ENCODE measurements at regions not wholly inside any gene's neighbourhood (a gene's known extent, or its start where the extent isn't known, plus 50 kb on each side); places are given as distances from the start of the nearest gene placed in this dataset.
A peak's percentile ranks its signal among the peaks of the same experiment; 100 is the strongest.
"Not testable (repeated sequence)": the region's sequence is repeated elsewhere in the genome, so short reads cannot be mapped to it uniquely, and the experiment has no call there.

DNA sequence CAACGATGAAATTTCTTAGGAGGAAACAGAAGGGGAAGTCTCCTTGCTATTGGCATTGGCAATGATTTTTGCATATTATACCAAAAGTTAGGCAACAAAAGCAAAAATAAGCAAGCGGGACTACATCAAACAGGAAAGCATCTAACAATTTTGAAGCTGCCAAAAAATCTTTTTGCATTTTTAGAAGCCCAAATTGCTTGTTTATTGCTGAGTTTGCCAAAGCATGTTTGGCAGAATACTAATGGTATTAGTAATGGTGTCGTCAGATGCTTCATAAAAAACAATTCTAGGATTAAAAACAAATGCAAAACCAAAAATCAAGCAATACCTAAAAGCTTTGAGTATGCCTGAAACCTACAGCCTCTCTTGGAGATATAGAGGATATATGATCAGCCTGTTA lies 80.0 kb downstream of the GALR1 start:
- DNase-seq = no peak

DNA sequence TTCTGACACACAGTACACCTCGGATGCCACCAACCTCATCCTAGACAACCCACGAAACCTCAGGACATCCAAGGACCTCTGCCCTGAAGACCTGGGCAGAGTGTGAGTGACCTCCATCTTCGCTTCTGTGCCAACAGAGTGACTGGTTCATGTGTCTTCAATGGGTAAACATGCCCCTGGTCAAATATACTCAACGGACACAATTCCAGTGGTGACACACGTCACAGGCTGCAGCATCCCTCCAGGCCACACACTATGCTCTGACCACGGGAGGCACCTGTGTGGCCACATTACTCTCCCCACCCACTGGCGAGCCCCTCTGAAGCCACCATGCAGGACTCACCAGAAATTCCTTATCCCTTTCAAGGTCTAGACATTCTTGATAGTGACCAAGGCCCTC lies 85.2 kb downstream of the GALR1 start:
- no peak for DNase-seq

DNA sequence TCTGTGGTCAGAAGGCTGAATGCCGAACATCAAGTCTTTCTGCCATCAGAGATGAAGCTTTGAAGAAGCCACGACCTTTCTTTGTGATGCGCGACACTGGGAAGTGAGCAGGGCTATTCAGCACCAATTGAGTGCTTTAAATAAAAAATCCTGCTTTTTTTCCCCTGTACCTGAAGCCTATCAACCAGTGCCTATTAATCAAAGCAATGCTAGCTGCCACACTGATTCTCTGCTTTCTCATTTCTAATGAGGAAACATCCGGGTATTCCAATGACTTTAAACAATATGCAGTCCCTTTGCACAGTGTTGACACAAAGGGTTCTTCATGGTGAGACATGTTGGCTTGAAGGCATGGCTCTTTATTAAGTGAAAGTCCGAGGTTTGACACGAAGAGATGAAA lies 88.0 kb downstream of the GALR1 start:
- no peak for DNase-seq

DNA sequence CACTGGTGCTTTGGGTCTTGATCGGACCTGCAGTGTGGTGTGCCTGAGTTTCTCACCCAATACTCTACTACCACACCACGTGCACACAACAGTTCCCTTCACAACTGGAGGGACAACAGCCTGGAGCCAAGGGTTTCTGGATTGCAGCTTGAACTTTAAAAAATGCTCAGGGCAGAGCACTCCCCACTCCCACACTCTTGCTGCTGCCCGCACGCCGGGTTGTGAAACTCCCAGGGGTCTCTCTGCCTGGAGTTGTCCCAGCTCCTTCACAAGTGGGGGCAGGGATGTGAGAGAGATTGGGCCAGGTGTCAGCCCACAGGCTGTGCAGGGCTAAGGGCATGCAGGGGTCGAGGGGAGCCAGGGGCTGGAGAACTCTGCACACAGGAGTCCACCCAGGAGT lies 89.4 kb downstream of the GALR1 start:
- DNase-seq = no peak

DNA sequence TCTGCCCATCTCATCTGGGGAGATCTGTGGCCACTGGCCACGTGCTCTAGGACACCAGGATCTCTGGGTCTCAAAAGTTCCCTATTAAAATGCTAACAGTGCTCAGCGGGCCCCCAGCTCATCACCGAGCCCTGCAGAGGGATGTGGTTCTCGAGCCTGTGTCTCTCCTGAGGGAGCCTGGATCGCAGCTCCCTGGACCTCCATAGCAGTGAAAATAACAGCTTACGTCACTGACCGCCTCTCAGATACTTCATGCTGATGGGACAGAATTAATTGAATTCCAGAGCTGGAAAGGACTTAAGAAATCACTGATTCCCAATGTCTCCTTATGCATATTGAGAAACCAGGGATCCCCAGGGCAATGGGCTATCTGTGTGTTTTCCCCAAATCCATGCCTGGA lies 90.0 kb downstream of the GALR1 start:
- DNase-seq = no peak

DNA sequence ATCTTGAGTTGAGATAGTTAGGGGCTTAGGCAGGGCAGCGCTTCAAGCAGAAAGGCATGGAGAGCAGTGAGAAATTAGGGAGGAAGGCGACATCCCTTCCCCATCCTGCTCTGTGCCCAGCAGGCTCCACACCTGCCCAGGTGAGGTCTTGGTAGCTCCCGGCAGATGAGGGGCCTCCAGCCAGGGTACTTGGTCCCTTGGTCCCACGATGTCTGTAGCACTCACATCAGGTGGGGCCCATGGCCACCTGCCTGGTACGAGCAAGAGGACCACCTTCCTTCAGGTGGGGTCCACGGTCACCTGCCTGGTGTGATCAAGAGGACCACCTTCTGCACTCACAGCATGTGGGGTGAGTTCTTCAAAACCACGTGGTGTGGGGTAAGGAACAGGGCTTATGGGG lies 91.2 kb downstream of the GALR1 start:
- no peak for DNase-seq

DNA sequence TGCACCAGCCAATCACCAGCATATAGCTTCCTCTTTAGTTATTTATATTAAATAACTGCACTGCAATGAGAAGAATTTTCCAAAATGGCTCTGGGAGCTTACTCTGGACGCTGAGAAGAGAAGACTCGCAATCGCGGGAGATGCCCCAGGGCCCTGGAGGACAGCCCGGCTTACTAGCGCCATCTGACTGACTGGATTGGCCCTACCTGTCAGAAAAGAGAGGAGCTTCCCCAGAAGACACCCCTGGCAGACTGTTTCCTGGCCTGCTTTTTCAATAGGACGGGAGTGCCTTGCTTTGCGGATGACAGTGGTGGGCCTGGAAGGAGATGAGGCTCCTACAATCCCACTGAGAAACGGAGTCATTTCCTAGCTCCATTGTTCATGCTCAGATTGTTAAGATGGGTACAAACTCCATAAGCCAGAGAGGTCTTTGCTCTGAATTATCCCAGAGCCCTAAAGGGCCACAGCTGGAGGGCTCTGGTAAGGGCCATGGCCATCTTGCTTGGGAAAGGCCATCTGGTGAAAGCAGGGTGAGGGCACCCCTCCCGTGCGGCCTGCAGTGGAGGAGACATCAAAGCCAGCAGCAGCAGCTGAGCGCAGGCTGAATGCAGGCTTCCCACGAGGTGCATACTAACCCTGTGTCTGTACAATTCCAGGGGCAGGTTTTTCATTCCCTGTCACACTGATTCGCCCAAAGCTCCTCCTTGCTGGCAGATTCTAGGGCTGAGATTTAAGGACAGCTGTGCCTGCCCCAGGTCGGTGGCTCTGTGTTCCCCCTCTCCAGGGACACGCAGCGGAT lies 92.1 kb downstream of the GALR1 start:
- DNase-seq = no peak

DNA sequence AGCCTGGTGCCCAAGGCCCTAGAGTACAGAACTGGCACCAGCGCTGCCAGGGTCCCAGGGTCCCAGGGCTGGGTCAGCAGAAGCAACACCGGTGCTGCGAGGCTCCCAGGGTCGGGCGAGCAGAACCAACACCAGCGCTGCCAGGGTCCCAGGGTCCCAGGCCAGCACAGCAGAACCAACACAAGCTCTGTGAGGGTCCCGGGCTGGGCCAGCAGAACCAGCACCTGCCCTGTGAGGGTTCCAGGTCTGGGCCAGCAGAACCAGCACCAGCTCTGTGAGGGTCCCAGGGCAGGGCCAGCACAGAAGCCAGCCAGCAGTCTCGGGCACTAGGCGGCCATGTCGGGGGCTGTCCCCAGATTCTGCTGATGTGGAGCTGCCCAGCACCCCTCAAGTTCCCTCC lies 93.1 kb downstream of the GALR1 start:
- no peak for DNase-seq

DNA sequence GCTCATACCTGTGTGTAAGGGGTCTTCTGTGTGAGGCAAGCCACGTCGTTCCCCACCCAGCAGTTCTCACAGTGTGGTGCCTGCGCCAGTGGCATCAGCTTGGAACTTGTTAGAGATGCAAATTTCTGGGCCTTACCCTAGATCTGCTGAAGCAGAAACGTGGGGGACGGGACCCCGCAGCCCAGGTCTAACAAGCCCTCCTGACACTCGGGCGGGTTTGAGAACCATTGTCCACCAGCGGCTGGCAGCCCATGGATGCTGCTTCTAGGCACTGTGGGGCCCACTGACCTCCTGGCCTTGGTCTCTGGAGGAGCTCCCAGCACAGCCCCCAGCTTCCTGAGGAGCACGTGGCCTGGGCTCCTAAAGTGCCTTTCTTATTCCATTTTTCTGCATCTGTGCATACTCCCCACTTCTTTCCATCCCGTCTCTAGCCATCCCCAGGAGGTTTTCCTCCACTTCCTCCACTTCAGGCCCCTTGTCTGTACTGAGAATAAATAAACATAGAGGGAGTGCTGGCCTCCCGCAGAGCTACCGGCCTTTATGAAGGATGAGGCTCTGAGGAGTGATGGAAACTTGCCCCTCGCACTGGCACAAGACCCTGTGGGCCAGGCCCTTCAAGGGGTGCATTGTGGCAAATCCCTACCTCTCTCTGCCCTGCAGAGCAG lies 94.3 kb downstream of the GALR1 start:
- no peak for DNase-seq

DNA sequence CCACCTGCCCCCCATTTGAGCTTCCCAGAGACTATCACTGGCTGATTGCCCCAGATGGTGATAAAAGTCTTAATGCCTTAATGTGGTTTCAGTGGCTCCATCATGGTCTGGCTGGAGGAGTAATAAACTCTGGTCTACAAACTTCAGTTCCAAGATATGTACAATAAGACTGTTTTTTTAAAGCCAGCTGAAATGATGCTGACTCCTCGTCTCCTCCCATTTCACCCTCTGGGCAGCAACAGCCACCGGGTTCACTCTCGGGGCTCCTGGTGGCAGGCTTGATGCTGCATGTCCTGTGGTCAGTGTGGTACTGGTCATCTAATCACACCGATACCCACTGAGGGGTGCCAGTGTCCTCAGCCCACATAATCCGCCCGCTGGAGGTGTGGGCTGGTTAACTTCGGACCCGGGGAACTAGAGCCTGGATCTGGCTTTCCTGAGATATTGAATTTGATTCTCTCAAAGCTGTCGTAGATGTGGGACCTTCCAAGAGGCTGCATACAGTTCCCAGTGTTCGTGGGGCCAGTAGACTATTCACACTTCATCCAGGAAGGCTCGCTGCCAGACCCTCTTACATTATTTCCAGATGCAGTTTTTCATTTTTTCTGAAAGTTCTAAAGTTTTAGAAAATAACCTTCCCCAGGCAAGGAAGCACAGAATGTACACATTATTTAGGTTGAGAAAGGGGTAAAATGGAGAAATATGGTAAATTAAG lies 95.3 kb downstream of the GALR1 start:
- no peak for DNase-seq

DNA sequence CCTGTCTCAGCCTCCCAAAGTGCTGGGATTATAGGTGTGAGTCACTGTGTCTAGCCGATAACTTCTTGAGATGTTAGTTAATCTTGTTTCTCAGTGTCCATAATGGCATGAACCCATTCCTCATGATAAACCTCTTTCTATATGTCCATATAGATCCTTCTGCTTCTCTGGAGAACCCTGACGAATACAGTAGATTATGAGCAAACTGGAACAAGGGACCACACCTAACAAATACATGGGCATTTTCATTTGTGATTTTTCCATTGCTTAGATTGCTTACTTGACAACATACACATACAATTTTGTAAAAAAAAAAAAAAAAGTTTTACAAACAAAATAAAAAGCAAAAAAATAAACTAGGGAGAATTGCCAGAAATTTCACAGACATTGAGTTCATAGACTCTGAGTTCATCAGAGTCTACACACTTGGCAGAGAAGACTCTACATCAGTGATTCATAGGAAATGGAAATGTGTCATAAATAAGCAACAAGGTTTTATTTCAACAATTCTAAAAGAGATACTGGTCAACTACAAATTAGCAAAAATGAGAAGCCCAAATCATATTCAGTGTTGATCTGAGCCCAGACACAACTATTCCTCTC lies 96.7 kb downstream of the GALR1 start:
- DNase-seq = no peak

DNA sequence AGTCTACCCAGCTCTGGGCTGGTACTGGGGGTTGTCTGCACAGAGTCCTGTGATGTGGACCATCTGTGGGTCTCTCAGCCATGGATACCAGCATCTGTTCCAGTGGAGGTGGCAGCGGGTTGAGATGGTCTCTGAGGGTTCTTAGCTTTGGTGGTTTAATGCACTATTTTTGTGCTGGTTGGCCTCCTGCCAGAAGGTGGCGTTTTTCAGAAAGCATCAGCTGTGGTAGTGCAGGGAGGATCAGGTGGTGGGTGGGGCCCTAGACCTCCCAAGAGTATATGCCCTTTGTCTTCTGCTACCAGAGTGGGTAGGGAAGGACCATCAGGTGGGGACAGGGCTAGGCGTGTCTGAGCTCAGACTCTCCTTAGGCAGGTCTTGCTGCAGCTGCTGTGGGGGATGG lies 103.7 kb downstream of the GALR1 start:
- not testable (repeated sequence) for DNase-seq

DNA sequence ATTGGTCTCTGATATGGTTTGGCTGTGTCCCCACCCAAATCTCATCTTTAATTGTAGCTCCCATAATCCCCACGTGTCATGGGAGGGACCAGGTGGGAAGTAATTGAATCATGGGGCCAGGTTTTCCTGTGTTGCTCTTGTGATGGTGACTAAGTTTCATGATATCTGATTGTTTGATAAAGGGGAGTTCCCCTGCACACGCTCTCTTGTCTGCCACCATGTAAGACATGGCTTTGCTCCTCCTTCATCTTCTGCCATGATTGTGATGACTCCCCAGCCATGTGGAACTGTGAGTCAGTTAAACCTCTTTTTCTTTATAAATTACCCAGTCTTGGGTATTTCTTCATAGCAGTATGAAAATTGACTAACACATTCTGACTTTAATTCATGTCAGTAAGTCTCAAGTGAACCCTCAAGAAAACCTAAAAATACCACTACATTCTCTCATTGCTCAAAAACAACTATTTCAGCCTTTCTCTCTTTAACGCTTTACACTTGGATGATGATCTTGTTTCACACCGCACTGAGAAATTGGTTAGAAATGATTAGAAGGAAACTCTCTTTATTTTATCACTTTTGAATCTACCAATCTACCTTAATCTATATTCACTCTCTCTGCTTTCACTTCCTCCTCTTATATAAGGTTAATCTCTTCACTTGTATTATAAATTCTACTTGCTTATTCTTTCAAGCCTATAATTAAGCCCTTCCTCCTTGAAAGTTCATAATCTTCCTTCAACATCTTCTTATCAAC lies 110.1 kb downstream of the GALR1 start:
- no peak for DNase-seq

DNA sequence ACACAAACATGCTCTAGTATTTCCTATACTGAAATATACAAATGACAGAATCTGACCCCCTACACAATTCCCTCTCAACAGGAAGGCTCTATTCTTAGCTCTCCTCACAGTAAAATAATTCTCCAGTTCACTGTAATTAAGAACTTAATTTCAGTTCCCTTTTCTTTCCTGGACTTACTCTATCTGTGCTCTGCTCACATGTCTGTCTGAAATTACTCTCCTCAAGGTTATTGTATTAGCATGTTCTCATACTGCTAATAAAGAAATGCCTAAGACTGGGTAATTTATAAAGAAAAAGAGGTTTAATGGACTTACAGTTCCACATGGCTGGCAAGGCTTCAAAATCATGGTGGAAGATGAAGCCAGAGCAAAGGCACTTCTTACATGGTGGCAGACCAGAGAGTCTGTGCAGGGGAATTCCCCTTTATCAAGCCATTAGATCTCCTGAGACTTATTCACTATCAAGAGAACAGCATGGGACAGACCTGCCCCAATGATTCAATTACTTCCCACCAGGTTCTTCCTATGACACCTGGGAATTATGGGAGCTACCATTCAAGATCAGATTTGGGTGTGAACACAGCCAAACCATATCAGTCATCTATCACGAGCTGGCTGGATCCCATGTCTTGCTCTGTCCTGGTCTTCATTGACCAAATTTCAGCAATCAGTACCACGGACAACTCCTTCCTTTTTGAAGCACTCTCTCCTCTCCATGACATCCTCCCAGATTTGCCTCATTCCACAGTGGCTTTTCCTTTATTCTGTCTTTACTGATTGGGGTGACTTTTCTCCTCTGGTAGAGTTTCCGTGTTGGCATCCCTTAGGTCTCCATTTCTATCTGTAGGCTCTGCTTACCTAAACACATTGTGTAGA lies 110.9 kb downstream of the GALR1 start:
- DNase-seq = no peak

DNA sequence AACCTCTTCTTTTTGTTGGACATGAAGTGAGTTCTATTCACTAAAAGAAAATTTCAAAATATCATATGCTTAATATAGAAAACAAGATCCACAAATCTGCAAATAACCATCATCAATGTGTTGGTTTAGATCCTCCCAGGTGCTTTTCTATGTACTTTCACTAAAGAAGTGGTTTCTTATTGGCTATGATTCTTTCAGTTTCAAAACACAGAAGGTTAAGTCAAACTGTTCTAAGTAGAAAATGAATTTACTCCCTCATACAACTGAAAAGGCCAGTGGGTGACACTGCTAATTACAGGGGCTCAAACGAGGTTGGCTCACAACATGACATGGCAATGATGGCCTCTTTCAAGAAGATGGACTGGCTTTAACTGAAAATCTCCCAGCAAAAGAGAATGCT lies 111.7 kb downstream of the GALR1 start:
- no peak for DNase-seq

DNA sequence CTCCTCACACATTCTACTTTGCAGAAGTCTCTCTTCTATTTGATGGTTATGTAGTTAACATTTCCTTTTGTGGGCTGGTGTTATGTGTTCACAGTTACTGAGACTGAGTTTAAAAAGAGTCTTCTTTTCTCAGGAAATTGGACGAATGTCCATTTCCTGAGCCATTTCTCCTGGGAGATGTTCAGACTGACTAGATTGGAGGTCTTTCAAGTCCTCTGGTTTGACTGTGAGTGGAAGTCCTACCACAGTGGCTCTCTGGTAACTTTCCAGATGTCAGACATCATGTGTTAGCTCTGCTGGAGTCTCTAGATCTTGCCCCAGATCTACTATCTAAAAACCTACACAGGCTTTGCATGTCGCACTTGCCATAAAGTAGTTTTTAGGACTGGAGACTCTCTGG lies 116.0 kb downstream of the GALR1 start:
- DNase-seq = no peak

DNA sequence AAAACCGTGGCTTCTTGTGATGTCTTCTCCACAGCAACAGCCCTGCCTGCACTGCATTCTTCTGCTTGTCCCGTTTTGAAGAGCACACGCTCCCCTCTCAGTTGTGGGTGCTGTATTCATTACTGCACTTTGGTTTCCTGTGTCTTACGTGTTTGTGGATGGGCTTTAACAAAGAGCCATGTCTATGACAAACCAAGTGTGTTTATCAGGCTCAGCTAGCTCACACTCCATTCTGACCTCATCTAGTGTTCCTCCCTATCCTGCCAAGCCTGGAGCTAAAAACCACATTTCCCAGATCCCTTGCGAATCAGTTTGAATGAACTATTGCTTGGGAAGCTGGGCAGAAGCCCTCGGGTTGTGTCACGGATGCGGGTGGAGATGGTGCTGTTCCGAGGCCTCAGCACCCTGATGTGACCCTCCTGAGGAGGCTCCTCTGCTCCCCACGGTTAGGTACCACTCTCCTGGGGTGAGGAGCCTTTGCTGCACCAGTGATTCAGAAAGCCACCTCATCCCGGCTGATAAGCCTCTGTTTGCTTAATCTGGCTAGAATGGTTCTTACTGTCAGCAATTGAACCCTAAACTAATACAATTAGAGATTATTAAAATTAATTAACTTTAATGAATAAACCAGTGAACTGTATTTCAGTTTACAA lies 116.5 kb downstream of the GALR1 start:
- no peak for DNase-seq

DNA sequence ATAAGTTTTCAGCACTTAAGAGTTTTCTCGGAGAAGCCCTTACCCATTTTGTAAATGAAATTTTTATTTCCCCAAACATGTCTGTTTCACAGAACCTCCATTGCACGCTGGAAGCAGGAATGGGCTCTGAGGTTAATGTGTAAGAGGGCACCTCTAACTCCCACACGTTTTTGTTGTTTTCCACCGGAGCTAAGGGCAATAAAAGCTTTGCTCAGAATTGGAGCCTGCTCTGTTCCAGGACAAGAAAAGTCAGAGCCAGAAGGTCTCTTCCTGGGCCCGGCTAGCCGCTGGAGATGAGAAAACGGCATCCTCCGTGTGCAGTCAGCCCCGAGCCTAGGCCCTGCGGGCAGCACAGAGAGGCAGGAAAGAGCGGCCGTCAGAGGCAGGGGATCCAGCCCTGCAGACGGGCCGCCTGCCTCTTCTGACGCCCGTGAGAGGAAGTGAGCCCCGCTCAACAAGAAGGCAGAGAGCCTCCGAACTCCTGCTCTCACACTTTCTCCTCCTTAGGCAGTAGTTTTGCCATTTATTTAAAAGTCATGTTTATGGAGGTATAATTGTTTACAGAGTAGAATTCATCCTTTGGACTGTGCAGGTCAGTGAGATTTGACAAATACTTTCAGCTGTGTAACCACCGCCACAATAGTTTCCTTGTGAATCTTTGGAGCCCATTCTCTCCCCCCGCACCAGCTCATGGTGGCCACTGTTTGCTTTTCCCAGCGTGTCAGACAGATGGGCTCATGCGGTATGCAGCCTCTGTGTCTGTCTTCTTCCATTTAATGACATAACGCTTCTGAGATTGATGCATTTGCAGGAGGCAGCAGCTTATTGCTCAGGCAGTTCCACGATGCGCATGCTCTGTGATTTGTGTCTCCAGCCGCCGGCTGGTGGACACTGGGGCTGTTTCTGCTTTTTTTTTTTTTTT lies 117.3 kb downstream of the GALR1 start:
- DNase-seq = peak; percentile 97

DNA sequence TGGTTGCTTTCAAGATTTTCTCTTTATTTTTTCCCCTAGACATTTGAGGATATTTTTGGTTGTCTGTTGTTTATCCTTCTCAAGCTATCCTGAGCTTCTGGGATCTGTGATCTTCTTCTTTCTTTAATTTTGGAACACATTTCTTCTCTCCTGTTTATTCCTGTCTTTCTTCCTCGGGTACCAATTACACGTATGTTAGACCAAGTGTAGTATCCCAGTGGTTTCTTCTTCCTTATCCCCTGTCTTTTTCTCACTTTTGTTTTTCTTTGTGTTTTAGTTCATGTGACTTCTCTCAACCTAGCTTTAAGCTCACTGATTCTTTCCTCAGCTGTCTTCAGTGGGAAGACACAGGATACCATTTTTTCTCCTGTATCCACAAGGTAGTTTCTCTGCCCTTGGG lies 120.0 kb downstream of the GALR1 start:
- no peak for DNase-seq

Measured in COR-L47 (cell line).